ENCODE measurements at regions not wholly inside any gene's neighbourhood (a gene's known extent, or its start where the extent isn't known, plus 50 kb on each side); places are given as distances from the start of the nearest gene placed in this dataset.
A peak's percentile ranks its signal among the peaks of the same experiment; 100 is the strongest.

GRCh38 chr6:25215881-25216280 lies 63.3 kb upstream of the CARMIL1 start:
- Histone ChIP-seq H3K9ac (no peak overlapping the region), H3K4me2 (ENCODE audit: low read length) (no peak overlapping the region), H3K27ac (no peak overlapping the region), H3K4me1 (no peaks in the 10 kb centered on the region), H3K27me3 (ENCODE audit: control insufficient read depth, insufficient read depth, low read length) (no peaks in the 10 kb centered on the region), H3K79me2 (no peaks in the 10 kb centered on the region), H3K9me3 (ENCODE audit: control insufficient read depth, low read length) (no peaks in the 10 kb centered on the region), H3K36me3 (ENCODE audit: control insufficient read depth, insufficient read depth, low read length) (no peaks in the 10 kb centered on the region), H2AFZ (no peak overlapping the region), H3K4me3 (ENCODE audit: low read depth, low read length) (no peak overlapping the region)
- no peak for TF ChIP-seq CTCF (IDR thresholded peaks at IDR 0.05)

GRCh38 chr6:25217302-25217701 lies 61.9 kb upstream of the CARMIL1 start:
- no peak overlapping the region for H3K4me3 ChIP-seq (ENCODE audit: low read depth, low read length)
- no peaks in the 10 kb centered on the region for H3K4me1 ChIP-seq
- H3K9ac ChIP-seq, result no peak overlapping the region
- H3K27me3 ChIP-seq (ENCODE audit: control insufficient read depth, insufficient read depth, low read length), result no peaks in the 10 kb centered on the region
- H3K27ac ChIP-seq, result no peak overlapping the region
- no peak for TF ChIP-seq CTCF (IDR thresholded peaks at IDR 0.05)
- H3K9me3 ChIP-seq (ENCODE audit: control insufficient read depth, low read length), result no peaks in the 10 kb centered on the region
- H2AFZ ChIP-seq, result no peak overlapping the region
- no peaks in the 10 kb centered on the region for H3K36me3 ChIP-seq (ENCODE audit: control insufficient read depth, insufficient read depth, low read length)
- no peaks in the 10 kb centered on the region for H3K79me2 ChIP-seq
- no peak overlapping the region for H3K4me2 ChIP-seq (ENCODE audit: low read length)

GRCh38 chr6:25217829-25218228 lies 61.3 kb upstream of the CARMIL1 start:
- Histone ChIP-seq H3K4me3 (ENCODE audit: low read depth, low read length) (no peak overlapping the region), H3K9me3 (ENCODE audit: control insufficient read depth, low read length) (no peaks in the 10 kb centered on the region), H3K4me2 (ENCODE audit: low read length) (no peak overlapping the region), H3K36me3 (ENCODE audit: control insufficient read depth, insufficient read depth, low read length) (no peaks in the 10 kb centered on the region), H3K27ac (no peak overlapping the region), H2AFZ (peak overlapping the region; percentile 76), H3K79me2 (no peaks in the 10 kb centered on the region), H3K9ac (no peak overlapping the region), H3K4me1 (no peaks in the 10 kb centered on the region), H3K27me3 (ENCODE audit: control insufficient read depth, insufficient read depth, low read length) (no peaks in the 10 kb centered on the region)
- TF ChIP-seq CTCF (IDR thresholded peaks at IDR 0.05), result no peak

- no peaks in the 10 kb centered on the region for H3K9me3 ChIP-seq (ENCODE audit: control insufficient read depth, low read length)
- no peak overlapping the region for H3K9ac ChIP-seq
- no peaks in the 10 kb centered on the region for H3K36me3 ChIP-seq (ENCODE audit: control insufficient read depth, insufficient read depth, low read length)
- H3K4me1 ChIP-seq, result no peaks in the 10 kb centered on the region
- H3K27ac ChIP-seq, result no peak overlapping the region
- H3K4me2 ChIP-seq (ENCODE audit: low read length), result no peak overlapping the region
- no peaks in the 10 kb centered on the region for H3K79me2 ChIP-seq
- H3K27me3 ChIP-seq (ENCODE audit: control insufficient read depth, insufficient read depth, low read length), result no peaks in the 10 kb centered on the region
- H2AFZ ChIP-seq, result peak overlapping the region; percentile 76
- no peak overlapping the region for H3K4me3 ChIP-seq (ENCODE audit: low read depth, low read length)
- TF ChIP-seq CTCF (IDR thresholded peaks at IDR 0.05), result no peak
Observed at GRCh38 chr6:25218346-25218745, 60.8 kb upstream of the CARMIL1 start.

- Histone ChIP-seq H3K79me2 (no peaks in the 10 kb centered on the region), H3K4me2 (ENCODE audit: low read length) (no peak overlapping the region), H2AFZ (no peak overlapping the region), H3K9me3 (ENCODE audit: control insufficient read depth, low read length) (no peaks in the 10 kb centered on the region), H3K36me3 (ENCODE audit: control insufficient read depth, insufficient read depth, low read length) (no peaks in the 10 kb centered on the region), H3K4me1 (no peaks in the 10 kb centered on the region), H3K9ac (no peak overlapping the region), H3K27me3 (ENCODE audit: control insufficient read depth, insufficient read depth, low read length) (no peaks in the 10 kb centered on the region), H3K4me3 (ENCODE audit: low read depth, low read length) (no peak overlapping the region), H3K27ac (no peak overlapping the region)
- no peak for TF ChIP-seq CTCF (IDR thresholded peaks at IDR 0.05)
Observed at GRCh38 chr6:25219216-25219916, 59.8 kb upstream of the CARMIL1 start.
